ENCODE measurements at regions not wholly inside any gene's neighbourhood (a gene's known extent, or its start where the extent isn't known, plus 50 kb on each side); places are given as distances from the start of the nearest gene placed in this dataset.
A peak's percentile ranks its signal among the peaks of the same experiment; 100 is the strongest.

DNA sequence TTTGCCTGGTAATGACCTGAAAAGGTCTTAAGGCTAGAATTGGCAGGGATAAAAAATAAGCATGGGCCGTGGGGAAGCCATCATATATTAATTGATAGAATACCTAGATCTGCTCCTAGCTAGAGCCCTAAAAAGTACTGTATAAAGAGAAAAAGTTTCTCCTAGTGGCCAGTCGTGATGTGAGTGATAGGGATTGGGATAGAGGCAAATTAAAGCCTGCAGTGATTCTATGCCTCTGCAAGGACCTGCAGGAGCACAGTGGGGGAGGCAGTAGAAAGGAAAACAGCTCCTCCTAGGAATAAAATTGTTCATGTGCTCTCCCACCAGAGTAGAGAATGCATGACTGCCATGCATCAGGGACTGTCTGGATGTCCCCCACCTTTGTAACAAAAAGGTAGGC is 56.2 kb upstream of the FTMT start:
- no peak overlapping the region for H3K27ac ChIP-seq (ENCODE audit: poor library complexity, severe bottlenecking)
- TF ChIP-seq, protein P1, sequence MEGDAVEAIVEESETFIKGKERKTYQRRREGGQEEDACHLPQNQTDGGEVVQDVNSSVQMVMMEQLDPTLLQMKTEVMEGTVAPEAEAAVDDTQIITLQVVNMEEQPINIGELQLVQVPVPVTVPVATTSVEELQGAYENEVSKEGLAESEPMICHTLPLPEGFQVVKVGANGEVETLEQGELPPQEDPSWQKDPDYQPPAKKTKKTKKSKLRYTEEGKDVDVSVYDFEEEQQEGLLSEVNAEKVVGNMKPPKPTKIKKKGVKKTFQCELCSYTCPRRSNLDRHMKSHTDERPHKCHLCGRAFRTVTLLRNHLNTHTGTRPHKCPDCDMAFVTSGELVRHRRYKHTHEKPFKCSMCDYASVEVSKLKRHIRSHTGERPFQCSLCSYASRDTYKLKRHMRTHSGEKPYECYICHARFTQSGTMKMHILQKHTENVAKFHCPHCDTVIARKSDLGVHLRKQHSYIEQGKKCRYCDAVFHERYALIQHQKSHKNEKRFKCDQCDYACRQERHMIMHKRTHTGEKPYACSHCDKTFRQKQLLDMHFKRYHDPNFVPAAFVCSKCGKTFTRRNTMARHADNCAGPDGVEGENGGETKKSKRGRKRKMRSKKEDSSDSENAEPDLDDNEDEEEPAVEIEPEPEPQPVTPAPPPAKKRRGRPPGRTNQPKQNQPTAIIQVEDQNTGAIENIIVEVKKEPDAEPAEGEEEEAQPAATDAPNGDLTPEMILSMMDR (IDR thresholded peaks at IDR 0.05; ENCODE audit: poor library complexity, severe bottlenecking), result no peak
- peak; percentile 17; the same call in 1 of the 3 replicates for ATAC-seq (ENCODE audit: low read depth)

DNA sequence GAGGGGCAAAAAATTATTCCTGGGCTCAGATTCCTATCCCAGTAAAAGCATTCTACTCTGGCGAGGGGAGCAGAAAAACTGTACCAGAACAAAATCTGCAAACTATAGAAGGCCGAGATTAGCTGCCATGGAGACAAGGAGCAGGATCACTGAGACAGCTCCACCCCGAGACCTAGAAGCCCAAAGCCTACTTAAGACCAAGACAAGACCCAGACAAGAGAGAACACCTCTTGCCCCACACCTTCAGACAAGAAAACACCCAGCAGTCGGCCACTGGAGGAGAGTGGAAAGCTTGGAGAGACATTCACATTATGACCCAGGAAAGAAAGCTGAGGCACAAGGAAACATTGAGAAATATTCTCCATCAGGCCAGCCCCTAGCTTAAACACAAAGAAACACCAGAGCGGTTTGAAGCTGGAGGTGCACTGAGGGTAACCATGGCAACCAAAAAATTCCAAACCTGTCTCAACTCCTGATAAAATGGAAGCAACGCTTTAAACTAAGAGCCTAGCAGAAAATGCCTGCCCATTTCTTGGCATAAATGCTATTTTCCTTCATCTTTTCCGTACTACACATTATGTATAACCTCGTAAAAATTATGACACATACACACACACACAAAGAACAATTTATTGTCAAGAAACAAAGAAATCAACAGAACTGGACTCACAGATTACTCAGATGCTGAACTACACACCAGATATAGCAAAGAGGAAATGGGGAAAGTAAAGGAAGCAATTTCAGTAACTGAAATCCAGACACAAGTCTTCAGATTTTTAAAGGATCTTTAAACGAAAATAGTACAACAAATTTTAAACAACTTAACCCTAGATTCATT is 53.8 kb upstream of the FTMT start:
- Histone ChIP-seq H3K9me3 (ENCODE audit: severe bottlenecking) (peaks cover 2% of the 10 kb centered on the region), H3K36me3 (ENCODE audit: low read depth) (no peaks in the 10 kb centered on the region), H3K27ac (ENCODE audit: poor library complexity, severe bottlenecking) (no peak overlapping the region), H3K27me3 (ENCODE audit: insufficient read depth, poor library complexity, severe bottlenecking) (peaks cover 3% of the 10 kb centered on the region), H3K4me3 (ENCODE audit: severe bottlenecking) (no peak overlapping the region), H3K4me1 (ENCODE audit: insufficient read depth, poor library complexity, severe bottlenecking) (no peaks in the 10 kb centered on the region)
- TF ChIP-seq, protein P1 (IDR thresholded peaks at IDR 0.05; ENCODE audit: poor library complexity, severe bottlenecking), result no peak
- ATAC-seq (ENCODE audit: low read depth), result no peak
- DNase-seq (ENCODE audit: low spot score), result no peak

More for the DNA sequence above, 56.2 kb upstream of the FTMT start:
- DNase-seq (ENCODE audit: low spot score), result no peak
- Histone ChIP-seq H3K4me3 (ENCODE audit: severe bottlenecking) (no peak overlapping the region), H3K27me3 (ENCODE audit: insufficient read depth, poor library complexity, severe bottlenecking) (no peaks in the 10 kb centered on the region), H3K4me1 (ENCODE audit: insufficient read depth, poor library complexity, severe bottlenecking) (no peaks in the 10 kb centered on the region), H3K36me3 (ENCODE audit: low read depth) (no peaks in the 10 kb centered on the region), H3K9me3 (ENCODE audit: severe bottlenecking) (peaks cover 2% of the 10 kb centered on the region)

All from RWPE2 (cell line).